RWPE2 (cell line): ENCODE measurements at regions not wholly inside any gene's neighbourhood (a gene's known extent, or its start where the extent isn't known, plus 50 kb on each side); places are given as distances from the start of the nearest gene placed in this dataset.

ENCODE experiments used
- ATAC-seq: fragments of 200-7000 bp; cut with Tn5 transposase; 3 replicates; pipeline ENCODE4 v1.9.1; 2021; ENCODE audit warnings: low read depth
- DNase-seq: peaks from one replicate; pipeline ENCODE4 v3.0.0-alpha.2; 2020; ENCODE audit warnings: low spot score
- H3K27ac ChIP-seq: fragments of 450-650 bp; 2 replicates; pipeline ENCODE4 v1.5.1; 2017; ENCODE audit warnings: mild to moderate bottlenecking; ENCODE audit not compliant: poor library complexity, severe bottlenecking
- H3K27me3 ChIP-seq: fragments of 250-450 bp; sonication (Bioruptor Pico); 2 replicates; pipeline ENCODE4 v1.5.1; 2021; ENCODE audit warnings: mild to moderate bottlenecking, moderate library complexity; ENCODE audit not compliant: insufficient read depth, poor library complexity, severe bottlenecking
- H3K36me3 ChIP-seq: fragments of 250-450 bp; sonication (Bioruptor Pico); 2 replicates; pipeline ENCODE4 v1.5.1; 2020; ENCODE audit warnings: low read depth, mild to moderate bottlenecking, moderate library complexity
- H3K4me1 ChIP-seq: fragments of 250-450 bp; sonication (Bioruptor Pico); 2 replicates; pipeline ENCODE4 v1.5.1; 2021; ENCODE audit warnings: mild to moderate bottlenecking, moderate library complexity; ENCODE audit not compliant: insufficient read depth, poor library complexity, severe bottlenecking
- H3K4me3 ChIP-seq: fragments of 250-450 bp; sonication (Bioruptor Pico); 2 replicates; pipeline ENCODE4 v1.5.1; 2021; ENCODE audit warnings: mild to moderate bottlenecking, moderate library complexity; ENCODE audit not compliant: severe bottlenecking
- H3K9me3 ChIP-seq: fragments of 250-450 bp; sonication (Bioruptor Pico); 2 replicates; pipeline ENCODE4 v1.5.1; 2021; ENCODE audit warnings: mild to moderate bottlenecking, moderate library complexity; ENCODE audit not compliant: severe bottlenecking
- CTCF ChIP-seq: fragments of 450-650 bp; IDR thresholded peaks from one replicate; pipeline ENCODE4 v1.5.1; 2017; ENCODE audit warnings: mild to moderate bottlenecking, moderate library complexity; ENCODE audit not compliant: poor library complexity, severe bottlenecking

GRCh38 chr5:53422539-53422938 is 57.9 kb upstream of the FST start:
- Histone ChIP-seq H3K4me1 (peaks cover 53% of the 10 kb centered on the region), H3K27ac (peak overlapping the region; percentile 100)
- no peak for ATAC-seq

GRCh38 chr5:53423724-53424123 is 56.7 kb upstream of the FST start:
- no peak for TF ChIP-seq CTCF
- Histone ChIP-seq H3K9me3 (no peaks in the 10 kb centered on the region), H3K27me3 (no peaks in the 10 kb centered on the region), H3K27ac (peak overlapping the region; percentile 100), H3K4me3 (no peak overlapping the region), H3K36me3 (no peaks in the 10 kb centered on the region), H3K4me1 (peaks cover 42% of the 10 kb centered on the region)
- ATAC-seq, result no peak
- no peak for DNase-seq

More at GRCh38 chr5:53422539-53422938, 57.9 kb upstream of the FST start:
- no peak overlapping the region for H3K4me3 ChIP-seq
- no peak for DNase-seq
- H3K27me3 ChIP-seq, result no peaks in the 10 kb centered on the region
- TF ChIP-seq CTCF, result no peak
- H3K36me3 ChIP-seq, result no peaks in the 10 kb centered on the region
- no peaks in the 10 kb centered on the region for H3K9me3 ChIP-seq

- Histone ChIP-seq H3K27ac (peak overlapping the region; percentile 100), H3K9me3 (no peaks in the 10 kb centered on the region), H3K36me3 (no peaks in the 10 kb centered on the region), H3K27me3 (no peaks in the 10 kb centered on the region), H3K4me3 (no peak overlapping the region), H3K4me1 (peaks cover 32% of the 10 kb centered on the region)
- ATAC-seq, result peak; percentile 89
- peak; percentile 78 for TF ChIP-seq CTCF
- no peak for DNase-seq
Measured at GRCh38 chr5:53424686-53425615, 55.5 kb upstream of the FST start.

GRCh38 chr5:53425687-53426511 is 54.5 kb upstream of the FST start:
- TF ChIP-seq CTCF, result peak; percentile 34
- H3K9me3 ChIP-seq, result no peaks in the 10 kb centered on the region
- H3K4me3 ChIP-seq, result no peak overlapping the region
- peak overlapping the region; percentile 100 for H3K27ac ChIP-seq
- H3K27me3 ChIP-seq, result no peaks in the 10 kb centered on the region
- peaks cover 30% of the 10 kb centered on the region for H3K4me1 ChIP-seq
- DNase-seq (no peak), ATAC-seq (no peak)
- H3K36me3 ChIP-seq, result no peaks in the 10 kb centered on the region
